HAP-1 (cell line): ENCODE measurements at regions not wholly inside any gene's neighbourhood (a gene's known extent, or its start where the extent isn't known, plus 50 kb on each side); places are given as distances from the start of the nearest gene placed in this dataset.

Experiments used
- DNase-seq, 2 experiments: peaks; one replicate each; pipeline ENCODE4 v3.0.0-alpha.2; 2016 to 2020; ENCODE audit warnings: low spot score in 2 of 2
- H3K27me3 ChIP-seq: fragments of 250-450 bp; sonication (Bioruptor Pico); 2 replicates; pipeline ENCODE4 v1.5.1; 2020; ENCODE audit warnings: low read depth, mild to moderate bottlenecking, moderate library complexity
- H3K36me3 ChIP-seq: fragments of 250-450 bp; sonication (Bioruptor Pico); replicated peaks from 2 replicates; pipeline ENCODE4 v1.5.1; 2020; ENCODE audit warnings: mild to moderate bottlenecking
- H3K4me1 ChIP-seq: fragments of 250-450 bp; sonication (Bioruptor Pico); 2 replicates; pipeline ENCODE4 v1.5.1; 2020; ENCODE audit warnings: mild to moderate bottlenecking
- H3K4me3 ChIP-seq: fragments of 250-450 bp; sonication (Bioruptor Pico); 2 replicates; pipeline ENCODE4 v1.5.1; 2020; ENCODE audit warnings: mild to moderate bottlenecking, moderate library complexity
- H3K9me3 ChIP-seq: fragments of 250-450 bp; sonication (Bioruptor Pico); 2 replicates; pipeline ENCODE4 v1.5.1; 2020; ENCODE audit warnings: mild to moderate bottlenecking, moderate library complexity
- in situ Hi-C: fragments of 300-500 bp; cut with MboI; formaldehyde crosslinking; loops from 3 replicates; pipeline ENCODE4 v1.14.3; 2020; ENCODE audit warnings: low sequenced_read_pairs, inconsistent platforms, mixed read lengths

DNA sequence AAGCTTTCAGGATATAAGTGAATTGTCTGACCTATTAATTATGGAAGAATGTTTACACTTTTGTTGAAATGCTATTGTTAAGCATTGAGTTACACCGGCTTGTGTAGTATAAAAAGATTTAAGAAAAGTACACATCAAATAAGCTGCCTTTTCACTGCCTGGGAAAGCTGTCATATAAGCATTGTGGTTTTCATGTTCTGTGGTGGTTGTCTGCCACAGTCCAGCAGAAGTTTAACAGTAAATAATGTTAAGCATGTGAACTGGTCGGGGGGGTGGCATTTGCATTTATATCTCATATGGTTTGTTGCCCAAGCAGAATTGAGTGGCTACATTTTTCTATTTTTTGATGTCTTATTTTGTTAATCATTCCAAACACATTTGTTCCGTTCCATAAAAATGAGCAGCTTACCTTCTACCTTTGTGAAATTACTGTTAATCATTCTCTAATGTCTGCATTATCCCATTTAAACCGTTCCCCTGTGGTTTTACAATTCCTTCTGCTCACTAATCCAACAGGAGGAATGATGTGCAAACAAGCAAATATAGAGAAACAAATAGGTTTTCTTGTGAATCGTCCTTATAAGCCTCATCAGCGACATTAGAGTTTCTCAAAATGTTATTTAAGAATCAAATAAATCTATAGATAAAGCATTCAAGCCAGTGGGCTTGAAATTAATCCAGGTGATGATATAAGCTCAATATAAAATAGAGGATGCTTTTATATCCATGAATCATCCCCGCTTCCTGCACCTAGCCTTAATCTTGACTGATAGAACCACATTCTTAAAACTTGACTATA, 160.8 kb upstream of the SAMSN1 start:
- DNase-seq = no peak

DNA sequence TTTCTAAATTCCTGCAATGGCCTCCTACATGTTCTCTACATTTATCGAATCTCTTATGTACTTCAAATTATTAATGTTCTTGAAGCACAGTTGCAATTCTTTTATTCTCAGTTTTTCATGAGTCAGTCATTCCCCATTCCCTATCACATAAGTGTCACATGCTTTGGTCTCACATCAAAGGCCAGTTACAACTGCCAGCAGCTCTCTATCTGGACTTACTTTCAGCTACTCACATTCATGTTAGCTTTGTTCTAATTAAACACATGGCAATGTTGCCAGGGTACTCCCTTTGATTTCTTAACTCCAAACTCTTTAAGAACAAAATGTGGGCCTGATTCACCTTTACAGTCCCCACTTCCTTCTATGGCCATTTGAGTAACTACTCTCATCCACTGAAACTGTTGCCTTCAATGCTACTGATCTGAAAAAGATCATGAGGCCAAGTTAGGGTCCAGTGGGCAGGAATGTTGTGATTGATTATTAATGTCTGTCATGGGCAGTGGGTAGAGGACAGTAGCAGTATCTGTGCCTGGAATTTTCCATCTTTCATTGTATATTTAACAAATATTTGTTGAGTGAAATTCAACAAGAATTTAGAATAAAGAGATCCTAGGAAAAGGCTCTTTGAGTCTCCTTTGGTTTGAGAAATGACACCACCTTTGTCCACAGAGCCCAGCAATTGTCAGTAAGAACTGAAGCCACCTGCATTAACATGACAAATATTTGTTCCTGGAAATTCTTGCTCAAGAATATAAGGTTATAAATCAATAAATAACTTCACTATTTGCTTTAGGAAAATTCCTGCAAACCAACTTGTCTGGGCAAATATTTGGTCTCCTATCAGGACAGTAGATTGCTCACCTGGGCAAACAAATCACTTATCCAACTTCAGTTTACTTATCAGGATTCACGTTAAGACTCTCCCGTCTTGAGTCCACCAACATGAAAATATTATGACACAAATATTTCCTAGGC, 153.6 kb upstream of the SAMSN1 start:
- no peaks in the 10 kb centered on the region for H3K4me1 ChIP-seq
- H3K9me3 ChIP-seq = 0 out of 2 replicates have a peak, but pooled peaks cover 2% of the 10 kb centered on the region
- in situ Hi-C loops = no loop called here
- H3K36me3 ChIP-seq = no peaks in the 10 kb centered on the region
- no peak overlapping the region for H3K4me3 ChIP-seq
- no peaks in the 10 kb centered on the region for H3K27me3 ChIP-seq
- no peak for DNase-seq

More for the DNA sequence above, 160.8 kb upstream of the SAMSN1 start:
- Histone ChIP-seq H3K4me1 (no peaks in the 10 kb centered on the region), H3K27me3 (no peaks in the 10 kb centered on the region), H3K9me3 (0 out of 2 replicates have a peak, but pooled peaks cover 2% of the 10 kb centered on the region), H3K36me3 (no peaks in the 10 kb centered on the region), H3K4me3 (no peak overlapping the region)
- in situ Hi-C loops = no loop called here

- H3K36me3 ChIP-seq = no peaks in the 10 kb centered on the region
- H3K4me3 ChIP-seq = no peak overlapping the region
- H3K4me1 ChIP-seq = no peaks in the 10 kb centered on the region
- in situ Hi-C loops = no loop called here
- no peak for DNase-seq
- H3K27me3 ChIP-seq = no peaks in the 10 kb centered on the region
- H3K9me3 ChIP-seq = no peaks in the 10 kb centered on the region
Measured at GRCh38 chr21:14697769-14698168, 151.7 kb upstream of the SAMSN1 start.

GRCh38 chr21:14694817-14695216, 148.7 kb upstream of the SAMSN1 start:
- Histone ChIP-seq H3K4me1 (no peaks in the 10 kb centered on the region), H3K36me3 (no peaks in the 10 kb centered on the region), H3K27me3 (no peaks in the 10 kb centered on the region), H3K4me3 (no peak overlapping the region), H3K9me3 (no peaks in the 10 kb centered on the region)
- in situ Hi-C loops = no loop called here
- DNase-seq = no peak

GRCh38 chr21:14693997-14694396, 147.9 kb upstream of the SAMSN1 start:
- in situ Hi-C loops = no loop called here
- H3K4me3 ChIP-seq = no peak overlapping the region
- no peaks in the 10 kb centered on the region for H3K9me3 ChIP-seq
- no peaks in the 10 kb centered on the region for H3K36me3 ChIP-seq
- no peak for DNase-seq
- no peaks in the 10 kb centered on the region for H3K27me3 ChIP-seq
- H3K4me1 ChIP-seq = no peaks in the 10 kb centered on the region

GRCh38 chr21:14691914-14692313, 145.8 kb upstream of the SAMSN1 start:
- in situ Hi-C loops = no loop called here
- H3K4me3 ChIP-seq = no peak overlapping the region

DNA sequence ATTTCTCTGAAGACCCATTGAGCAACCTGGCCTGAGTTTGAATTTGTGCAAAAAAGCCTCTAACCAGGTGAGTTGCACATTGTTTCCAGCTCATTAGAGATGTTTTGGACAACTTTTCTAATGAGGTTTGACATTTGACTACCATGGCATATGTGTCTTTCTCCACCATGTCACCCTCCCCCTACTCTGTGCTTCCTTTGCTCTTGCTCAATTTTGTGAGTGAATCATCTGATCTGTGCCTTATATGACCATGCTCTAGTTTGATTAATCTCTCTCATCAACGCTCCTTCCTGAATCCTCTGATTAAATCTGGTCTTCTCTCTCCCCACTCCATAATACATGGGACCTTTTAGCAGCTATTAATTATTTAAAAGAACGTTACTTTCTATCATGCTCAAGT, 144.8 kb upstream of the SAMSN1 start:
- no peak for DNase-seq
- Histone ChIP-seq H3K27me3 (no peaks in the 10 kb centered on the region), H3K4me1 (no peaks in the 10 kb centered on the region), H3K9me3 (no peaks in the 10 kb centered on the region), H3K36me3 (no peaks in the 10 kb centered on the region), H3K4me3 (no peak overlapping the region)
- in situ Hi-C loops = no loop called here

More at GRCh38 chr21:14691914-14692313, 145.8 kb upstream of the SAMSN1 start:
- Histone ChIP-seq H3K36me3 (no peaks in the 10 kb centered on the region), H3K27me3 (no peaks in the 10 kb centered on the region), H3K9me3 (no peaks in the 10 kb centered on the region), H3K4me1 (no peaks in the 10 kb centered on the region)
- DNase-seq = no peak

DNA sequence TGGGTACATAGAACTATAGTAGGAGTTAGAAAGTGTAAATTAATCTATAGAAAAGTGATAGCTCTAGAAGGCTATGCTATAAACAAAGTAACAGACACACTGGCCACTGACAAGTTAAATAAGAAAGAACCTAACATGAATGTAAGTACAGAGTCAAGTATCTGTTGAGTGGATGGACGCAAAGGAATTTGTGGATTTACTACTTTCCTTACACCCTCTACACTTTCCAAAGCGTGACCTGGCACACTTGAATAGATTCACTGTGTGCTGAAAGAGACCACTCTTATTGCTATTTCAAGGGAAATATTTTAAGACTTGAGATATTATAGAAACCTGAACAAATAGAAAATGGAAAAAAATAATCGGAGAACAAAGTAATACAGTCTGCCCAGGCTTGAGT, 142.8 kb upstream of the SAMSN1 start:
- no peak for DNase-seq
- in situ Hi-C loops = no loop called here
- H3K4me1 ChIP-seq = no peaks in the 10 kb centered on the region
- no peaks in the 10 kb centered on the region for H3K27me3 ChIP-seq
- no peaks in the 10 kb centered on the region for H3K36me3 ChIP-seq
- H3K4me3 ChIP-seq = no peak overlapping the region
- H3K9me3 ChIP-seq = no peaks in the 10 kb centered on the region

GRCh38 chr21:14688412-14688811, 142.3 kb upstream of the SAMSN1 start:
- Histone ChIP-seq H3K4me1 (no peaks in the 10 kb centered on the region), H3K9me3 (no peaks in the 10 kb centered on the region), H3K27me3 (no peaks in the 10 kb centered on the region), H3K36me3 (no peaks in the 10 kb centered on the region), H3K4me3 (no peak overlapping the region)
- no peak for DNase-seq
- in situ Hi-C loops = no loop called here

DNA sequence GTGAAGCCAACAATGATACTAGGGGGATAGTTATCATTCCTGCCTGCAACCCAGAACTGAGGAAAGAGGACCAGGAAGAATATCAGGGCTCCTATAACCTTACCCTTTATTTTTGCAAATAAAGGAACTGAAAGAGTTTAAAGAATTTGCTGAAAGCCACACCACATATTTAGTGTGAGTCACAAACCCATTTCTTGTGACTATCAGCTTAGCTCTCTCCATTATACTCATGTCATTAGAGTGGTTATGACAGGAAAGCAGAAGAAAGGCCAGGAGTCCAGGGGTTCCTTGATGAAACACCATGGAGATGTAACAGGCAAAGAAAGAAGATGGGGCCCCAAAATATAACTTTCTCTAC, 141.1 kb upstream of the SAMSN1 start:
- H3K36me3 ChIP-seq = no peaks in the 10 kb centered on the region
- DNase-seq = no peak
- H3K9me3 ChIP-seq = no peaks in the 10 kb centered on the region
- no peaks in the 10 kb centered on the region for H3K27me3 ChIP-seq
- no peak overlapping the region for H3K4me3 ChIP-seq
- in situ Hi-C loops = no loop called here
- no peaks in the 10 kb centered on the region for H3K4me1 ChIP-seq

GRCh38 chr21:14686466-14687267, 140.6 kb upstream of the SAMSN1 start:
- no peak for DNase-seq
- H3K27me3 ChIP-seq = no peaks in the 10 kb centered on the region
- H3K9me3 ChIP-seq = no peaks in the 10 kb centered on the region
- H3K36me3 ChIP-seq = no peaks in the 10 kb centered on the region
- in situ Hi-C loops = no loop called here
- H3K4me3 ChIP-seq = no peak overlapping the region
- H3K4me1 ChIP-seq = no peaks in the 10 kb centered on the region

DNA sequence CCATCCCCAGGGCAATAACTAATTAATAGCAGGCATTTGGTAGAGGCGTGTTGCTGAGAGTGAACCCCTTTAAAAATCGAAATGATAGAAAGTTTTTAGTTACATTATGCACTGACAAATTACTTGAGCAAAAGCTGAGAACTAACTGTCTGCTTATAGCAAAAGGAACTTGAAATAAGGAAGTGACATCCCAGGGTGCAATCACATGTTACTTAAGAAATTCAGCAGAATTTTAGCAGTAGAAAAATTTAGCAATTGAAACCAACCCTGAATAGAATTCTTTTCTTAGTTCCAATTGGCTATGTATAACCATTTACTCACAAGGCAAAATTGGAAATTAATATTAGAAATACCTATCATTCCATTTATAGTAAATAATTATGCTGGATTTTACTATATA, 139.5 kb upstream of the SAMSN1 start:
- H3K27me3 ChIP-seq = no peaks in the 10 kb centered on the region
- H3K4me1 ChIP-seq = no peaks in the 10 kb centered on the region
- in situ Hi-C loops = no loop called here
- no peaks in the 10 kb centered on the region for H3K36me3 ChIP-seq
- DNase-seq = no peak
- H3K9me3 ChIP-seq = no peaks in the 10 kb centered on the region
- H3K4me3 ChIP-seq = no peak overlapping the region

- 0 out of 2 replicates have a peak, but pooled peaks cover 2% of the 10 kb centered on the region for H3K9me3 ChIP-seq
- no peaks in the 10 kb centered on the region for H3K4me1 ChIP-seq
- no peak overlapping the region for H3K4me3 ChIP-seq
- in situ Hi-C loops = no loop called here
- no peaks in the 10 kb centered on the region for H3K27me3 ChIP-seq
- DNase-seq = no peak
- H3K36me3 ChIP-seq = no peaks in the 10 kb centered on the region
Measured at GRCh38 chr21:14684071-14684470, 138.0 kb upstream of the SAMSN1 start.
